Ascending aorta (tissue), 2 donors: ENCODE measurements at regions not wholly inside any gene's neighbourhood (a gene's known extent, or its start where the extent isn't known, plus 50 kb on each side); places are given as distances from the start of the nearest gene placed in this dataset.

Experiments
- DNase-seq, 2 donors: peaks; one replicate each; pipeline ENCODE4 v3.0.0-alpha.2; 2019; ENCODE audit warnings: low spot score in 2 of 2
- H3K27ac ChIP-seq, 2 donors: fragments of 200-600 bp; sonication (generic); one replicate each; pipeline ENCODE4 v1.5.1; 2016 to 2017; ENCODE audit warnings: mild to moderate bottlenecking in 1 of 2
- H3K27me3 ChIP-seq: fragments of 200-600 bp; sonication (generic); one replicate; pipeline ENCODE4 v1.5.1; 2017
- H3K36me3 ChIP-seq, 2 donors: fragments of 200-600 bp; sonication (generic); one replicate each; pipeline ENCODE4 v1.5.1; 2016
- H3K4me1 ChIP-seq, 2 donors: fragments of 200-600 bp; sonication (generic); one replicate each; pipeline ENCODE4 v1.5.1; 2016 to 2017; ENCODE audit warnings: mild to moderate bottlenecking in 1 of 2
- H3K4me3 ChIP-seq, 2 donors: fragments of 200-600 bp; sonication (generic); one replicate each; pipeline ENCODE4 v1.5.1; 2016 to 2017; ENCODE audit warnings: mild to moderate bottlenecking in 1 of 2
- H3K9me3 ChIP-seq, 2 donors: fragments of 200-600 bp; sonication (generic); one replicate each; pipeline ENCODE4 v1.5.1; 2016
- intact Hi-C: fragments of 100-400 bp; cut with DNase I; formaldehyde crosslinking; loops from one replicate; pipeline ENCODE4 v1.15.1; 2023
- TF ChIP-seq, protein P1 (sequence below), 3 experiments: fragments of 200-600 bp in 2 of 3; fragments of 450-650 bp in 1 of 3; sonication (generic) in 2 of 3; IDR thresholded peaks; one replicate each; pipeline ENCODE4 v1.5.1; 2016 to 2019; ENCODE audit warnings: antibody characterized with exemption in 3 of 3, mild to moderate bottlenecking in 1 of 3, moderate library complexity in 1 of 3

DNA sequence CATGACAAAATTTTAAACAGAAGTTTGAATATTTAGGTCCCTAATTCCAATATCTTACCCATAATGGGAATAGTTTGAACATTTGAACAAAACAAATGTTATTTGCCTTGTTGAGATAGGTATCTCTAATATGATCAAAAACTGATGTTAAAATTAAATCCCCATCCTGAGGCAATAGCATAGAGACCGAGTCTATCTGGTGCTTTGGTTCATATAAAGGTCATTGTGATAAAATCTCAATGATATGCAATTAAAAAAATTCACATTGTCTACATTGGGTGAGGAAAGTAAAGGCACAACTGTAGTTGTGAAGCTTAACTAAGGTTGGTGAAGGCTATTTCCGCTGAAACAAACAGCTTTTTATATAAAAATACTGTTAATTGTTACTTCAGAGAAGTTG is 318.3 kb downstream of the CAAP1 start:
- TF ChIP-seq, protein P1, sequence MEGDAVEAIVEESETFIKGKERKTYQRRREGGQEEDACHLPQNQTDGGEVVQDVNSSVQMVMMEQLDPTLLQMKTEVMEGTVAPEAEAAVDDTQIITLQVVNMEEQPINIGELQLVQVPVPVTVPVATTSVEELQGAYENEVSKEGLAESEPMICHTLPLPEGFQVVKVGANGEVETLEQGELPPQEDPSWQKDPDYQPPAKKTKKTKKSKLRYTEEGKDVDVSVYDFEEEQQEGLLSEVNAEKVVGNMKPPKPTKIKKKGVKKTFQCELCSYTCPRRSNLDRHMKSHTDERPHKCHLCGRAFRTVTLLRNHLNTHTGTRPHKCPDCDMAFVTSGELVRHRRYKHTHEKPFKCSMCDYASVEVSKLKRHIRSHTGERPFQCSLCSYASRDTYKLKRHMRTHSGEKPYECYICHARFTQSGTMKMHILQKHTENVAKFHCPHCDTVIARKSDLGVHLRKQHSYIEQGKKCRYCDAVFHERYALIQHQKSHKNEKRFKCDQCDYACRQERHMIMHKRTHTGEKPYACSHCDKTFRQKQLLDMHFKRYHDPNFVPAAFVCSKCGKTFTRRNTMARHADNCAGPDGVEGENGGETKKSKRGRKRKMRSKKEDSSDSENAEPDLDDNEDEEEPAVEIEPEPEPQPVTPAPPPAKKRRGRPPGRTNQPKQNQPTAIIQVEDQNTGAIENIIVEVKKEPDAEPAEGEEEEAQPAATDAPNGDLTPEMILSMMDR (IDR thresholded peaks at IDR 0.05), result no peak
- no peaks in the 10 kb centered on the region for H3K27me3 ChIP-seq
- intact Hi-C loops, result loop anchor here (10.0 kb wide), 1 partner anchor 49 kb away; no protein-coding TSS in a partner anchor
- H3K4me3 ChIP-seq, result no peak overlapping the region
- no peaks in the 10 kb centered on the region for H3K4me1 ChIP-seq
- H3K27ac ChIP-seq, result no peak overlapping the region
- H3K9me3 ChIP-seq, result no peaks in the 10 kb centered on the region
- DNase-seq, result no peak
- H3K36me3 ChIP-seq, result no peaks in the 10 kb centered on the region

DNA sequence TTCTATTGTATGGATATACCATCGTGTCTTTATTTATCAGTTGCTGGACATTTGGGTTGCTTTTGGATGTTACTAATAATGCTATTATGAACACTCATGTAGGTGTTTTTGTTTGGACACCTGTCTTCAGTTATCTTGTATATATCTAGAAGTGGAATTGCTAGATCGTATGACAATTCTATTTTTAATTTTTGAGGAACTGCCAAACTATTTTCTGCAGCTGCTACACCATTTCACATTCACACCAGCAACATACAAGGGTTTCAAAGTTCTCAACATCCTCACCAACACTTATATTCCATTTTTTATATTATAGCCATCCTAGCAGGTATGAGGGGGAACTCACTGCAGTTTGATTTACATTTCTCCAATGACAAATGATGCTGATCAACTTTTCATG is 324.6 kb downstream of the CAAP1 start:
- H3K9me3 ChIP-seq, result no peaks in the 10 kb centered on the region
- H3K27me3 ChIP-seq, result no peaks in the 10 kb centered on the region
- H3K4me3 ChIP-seq, result no peak overlapping the region
- intact Hi-C loops, result no loop called here
- no peaks in the 10 kb centered on the region for H3K4me1 ChIP-seq
- TF ChIP-seq, protein P1 (IDR thresholded peaks at IDR 0.05), result no peak
- H3K27ac ChIP-seq, result no peak overlapping the region
- H3K36me3 ChIP-seq, result no peaks in the 10 kb centered on the region
- DNase-seq, result no peak

DNA sequence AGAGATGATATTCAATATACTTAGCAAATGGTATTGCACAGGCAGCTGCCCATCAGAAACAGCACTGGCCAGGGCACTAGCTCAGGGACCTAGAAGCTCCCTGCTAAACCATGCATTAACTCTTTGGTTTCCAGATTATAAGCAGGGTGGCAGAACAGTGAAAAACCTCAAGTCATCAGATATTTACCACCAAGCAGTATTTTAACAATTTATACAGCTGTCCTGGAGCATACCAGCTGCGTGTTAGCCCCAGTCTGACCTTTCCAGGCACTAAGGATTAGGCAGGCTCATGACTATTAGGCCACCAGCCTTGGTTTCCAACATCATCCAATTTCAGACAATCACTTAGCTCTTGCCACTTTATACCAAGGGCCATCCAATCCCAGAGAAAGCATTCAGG is 326.5 kb downstream of the CAAP1 start:
- intact Hi-C loops, result no loop called here
- no peaks in the 10 kb centered on the region for H3K27me3 ChIP-seq
- H3K4me1 ChIP-seq, result no peaks in the 10 kb centered on the region
- no peak for DNase-seq
- no peaks in the 10 kb centered on the region for H3K36me3 ChIP-seq
- TF ChIP-seq, protein P1 (IDR thresholded peaks at IDR 0.05), result no peak
- no peaks in the 10 kb centered on the region for H3K9me3 ChIP-seq
- H3K4me3 ChIP-seq, result no peak overlapping the region
- H3K27ac ChIP-seq, result no peak overlapping the region

DNA sequence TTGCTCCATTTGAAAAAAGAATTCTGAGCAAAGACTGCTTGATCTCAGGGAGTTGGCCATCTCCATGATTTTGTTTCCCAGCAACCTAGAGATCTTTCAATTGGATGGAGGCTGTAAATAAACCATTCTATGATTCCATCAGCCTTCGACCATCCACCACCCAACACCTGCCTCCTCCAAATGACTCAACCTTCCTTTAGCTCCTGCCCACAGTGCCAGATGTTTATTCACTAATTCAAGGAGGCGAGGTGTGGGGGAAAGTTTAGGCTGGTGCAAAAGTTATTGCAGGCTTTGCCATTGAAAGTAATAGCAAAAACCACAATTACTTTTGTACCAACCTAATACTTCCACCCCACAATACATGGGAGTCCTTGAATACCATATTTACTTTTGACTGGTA is 327.5 kb downstream of the CAAP1 start:
- intact Hi-C loops, result no loop called here
- TF ChIP-seq, protein P1 (IDR thresholded peaks at IDR 0.05), result no peak
- Histone ChIP-seq H3K9me3 (no peaks in the 10 kb centered on the region), H3K4me1 (no peaks in the 10 kb centered on the region), H3K4me3 (no peak overlapping the region), H3K36me3 (no peaks in the 10 kb centered on the region), H3K27ac (no peak overlapping the region), H3K27me3 (no peaks in the 10 kb centered on the region)
- no peak for DNase-seq

DNA sequence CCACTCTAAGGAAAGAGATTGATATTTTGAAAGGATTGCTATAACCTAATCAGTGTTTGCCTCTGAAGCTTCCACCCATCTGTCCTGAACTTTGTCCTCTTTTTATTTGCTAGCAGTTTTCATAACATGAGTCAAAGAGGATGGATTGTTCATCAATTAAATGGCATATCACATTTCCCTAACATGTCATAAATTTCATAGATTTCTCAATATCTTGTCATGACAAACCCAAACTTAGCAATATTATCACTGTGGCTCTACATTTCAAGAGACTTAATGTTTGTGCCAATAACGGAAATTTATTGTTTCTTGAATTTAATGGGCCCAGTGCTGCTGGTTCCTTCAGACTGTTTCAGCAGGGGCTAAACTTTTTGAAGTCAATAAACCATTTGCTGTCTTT is 330.3 kb downstream of the CAAP1 start:
- intact Hi-C loops, result no loop called here

More for the DNA sequence above, 330.3 kb downstream of the CAAP1 start:
- TF ChIP-seq, protein P1 (IDR thresholded peaks at IDR 0.05), result no peak
- no peak overlapping the region for H3K4me3 ChIP-seq
- H3K27me3 ChIP-seq, result no peaks in the 10 kb centered on the region
- no peaks in the 10 kb centered on the region for H3K4me1 ChIP-seq
- H3K9me3 ChIP-seq, result no peaks in the 10 kb centered on the region
- H3K36me3 ChIP-seq, result no peaks in the 10 kb centered on the region
- no peak for DNase-seq
- no peak overlapping the region for H3K27ac ChIP-seq
